ENCODE measurements at regions not wholly inside any gene's neighbourhood (a gene's known extent, or its start where the extent isn't known, plus 50 kb on each side); places are given as distances from the start of the nearest gene placed in this dataset.
A peak's percentile ranks its signal among the peaks of the same experiment; 100 is the strongest.

- WGBS, 3 donors = 15 to 18% (median 18%) methylated on average over 10 of the region's 10 CpGs
- intact Hi-C loops (cut with DNase I) = loop anchor here in 1 of 2 donors (5.0 kb wide), 1 partner anchor 58 kb away; no protein-coding TSS in a partner anchor
- Histone ChIP-seq H3K27ac (peak overlapping the region; percentile 91), H3K4me3 (peak overlapping the region; percentile 59), H3K4me1 (peaks cover 83% of the 10 kb centered on the region), H3K36me3 (ENCODE audit: insufficient read depth in 1 of 2, low read depth in 1 of 2) (no peaks in the 10 kb centered on the region), H3K27me3 (ENCODE audit: insufficient read depth in 3 of 3, low read length in 2 of 3) (no peaks in the 10 kb centered on the region), H3K9me3 (no peaks in the 10 kb centered on the region)
- ATAC-seq (peak; percentile 83 to 87 (median 86)), DNase-seq (peak; percentile 88 to 92)
- no peak for TF ChIP-seq CTCF (IDR thresholded peaks at IDR 0.05)
Measured at GRCh38 chr18:45324495-45325113, 290.7 kb upstream of the SLC14A2 start.

- Histone ChIP-seq H3K9me3 (no peaks in the 10 kb centered on the region), H3K4me3 (peak overlapping the region; percentile 59), H3K36me3 (ENCODE audit: insufficient read depth in 1 of 2, low read depth in 1 of 2) (no peaks in the 10 kb centered on the region), H3K4me1 (peaks cover 83% of the 10 kb centered on the region), H3K27ac (peak overlapping the region; percentile 91), H3K27me3 (ENCODE audit: insufficient read depth in 3 of 3, low read length in 2 of 3) (no peaks in the 10 kb centered on the region)
- ATAC-seq (no peak), DNase-seq (no peak)
- intact Hi-C loops (cut with DNase I) = no loop called here
- TF ChIP-seq CTCF (IDR thresholded peaks at IDR 0.05) = no peak
- WGBS, 3 donors = 88 to 94% (median 93%) methylated on average over 1 of the region's 1 CpG
Measured at GRCh38 chr18:45325778-45326177, 289.5 kb upstream of the SLC14A2 start.

- WGBS, 3 donors = 70 to 82% (median 80%) methylated on average over 2 of the region's 2 CpGs
- H3K27ac ChIP-seq = peak overlapping the region; percentile 91
- no peaks in the 10 kb centered on the region for H3K36me3 ChIP-seq (ENCODE audit: insufficient read depth in 1 of 2, low read depth in 1 of 2)
- H3K4me3 ChIP-seq = no peak overlapping the region
- peaks cover 82% of the 10 kb centered on the region for H3K4me1 ChIP-seq
- DNase-seq (no peak), ATAC-seq (no peak)
- no peaks in the 10 kb centered on the region for H3K27me3 ChIP-seq (ENCODE audit: insufficient read depth in 3 of 3, low read length in 2 of 3)
- H3K9me3 ChIP-seq = no peaks in the 10 kb centered on the region
- no peak for TF ChIP-seq CTCF (IDR thresholded peaks at IDR 0.05)
- intact Hi-C loops (cut with DNase I) = no loop called here
Measured at GRCh38 chr18:45326505-45326904, 288.8 kb upstream of the SLC14A2 start.

- Histone ChIP-seq H3K9me3 (no peaks in the 10 kb centered on the region), H3K36me3 (ENCODE audit: insufficient read depth in 1 of 2, low read depth in 1 of 2) (no peaks in the 10 kb centered on the region), H3K4me3 (no peak overlapping the region), H3K27me3 (ENCODE audit: insufficient read depth in 3 of 3, low read length in 2 of 3) (no peaks in the 10 kb centered on the region), H3K4me1 (peaks cover 85% of the 10 kb centered on the region), H3K27ac (peak overlapping the region; percentile 91)
- DNase-seq = no peak
- no peak for TF ChIP-seq CTCF (IDR thresholded peaks at IDR 0.05)
- WGBS, 3 donors = 18 to 45% (median 23%) methylated on average over 2 of the region's 2 CpGs
- intact Hi-C loops (cut with DNase I) = no loop called here
- ATAC-seq = peak in 2 of 4 donors; percentile 10 to 22
Measured at GRCh38 chr18:45328296-45328695, 287.0 kb upstream of the SLC14A2 start.

GRCh38 chr18:45328811-45329210, 286.5 kb upstream of the SLC14A2 start:
- TF ChIP-seq CTCF (IDR thresholded peaks at IDR 0.05) = no peak
- no peak for DNase-seq
- 39 to 57% (median 43%) methylated on average over 6 of the region's 6 CpGs for WGBS, 3 donors
- Histone ChIP-seq H3K27ac (peak overlapping the region; percentile 91), H3K4me3 (no peak overlapping the region), H3K4me1 (peaks cover 82% of the 10 kb centered on the region), H3K27me3 (ENCODE audit: insufficient read depth in 3 of 3, low read length in 2 of 3) (no peaks in the 10 kb centered on the region), H3K9me3 (no peaks in the 10 kb centered on the region), H3K36me3 (ENCODE audit: insufficient read depth in 1 of 2, low read depth in 1 of 2) (no peaks in the 10 kb centered on the region)
- ATAC-seq = no peak
- intact Hi-C loops (cut with DNase I) = no loop called here
